ENCODE measurements at regions not wholly inside any gene's neighbourhood (a gene's known extent, or its start where the extent isn't known, plus 50 kb on each side); places are given as distances from the start of the nearest gene placed in this dataset.

- Histone ChIP-seq H3K4me3 (ENCODE audit: low read depth, low read length) (peak overlapping the region; percentile 49), H3K36me3 (ENCODE audit: control insufficient read depth, insufficient read depth, low read length) (no peaks in the 10 kb centered on the region), H3K27me3 (ENCODE audit: control insufficient read depth, insufficient read depth, low read length) (no peaks in the 10 kb centered on the region)
- TF ChIP-seq, protein P1, sequence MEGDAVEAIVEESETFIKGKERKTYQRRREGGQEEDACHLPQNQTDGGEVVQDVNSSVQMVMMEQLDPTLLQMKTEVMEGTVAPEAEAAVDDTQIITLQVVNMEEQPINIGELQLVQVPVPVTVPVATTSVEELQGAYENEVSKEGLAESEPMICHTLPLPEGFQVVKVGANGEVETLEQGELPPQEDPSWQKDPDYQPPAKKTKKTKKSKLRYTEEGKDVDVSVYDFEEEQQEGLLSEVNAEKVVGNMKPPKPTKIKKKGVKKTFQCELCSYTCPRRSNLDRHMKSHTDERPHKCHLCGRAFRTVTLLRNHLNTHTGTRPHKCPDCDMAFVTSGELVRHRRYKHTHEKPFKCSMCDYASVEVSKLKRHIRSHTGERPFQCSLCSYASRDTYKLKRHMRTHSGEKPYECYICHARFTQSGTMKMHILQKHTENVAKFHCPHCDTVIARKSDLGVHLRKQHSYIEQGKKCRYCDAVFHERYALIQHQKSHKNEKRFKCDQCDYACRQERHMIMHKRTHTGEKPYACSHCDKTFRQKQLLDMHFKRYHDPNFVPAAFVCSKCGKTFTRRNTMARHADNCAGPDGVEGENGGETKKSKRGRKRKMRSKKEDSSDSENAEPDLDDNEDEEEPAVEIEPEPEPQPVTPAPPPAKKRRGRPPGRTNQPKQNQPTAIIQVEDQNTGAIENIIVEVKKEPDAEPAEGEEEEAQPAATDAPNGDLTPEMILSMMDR (IDR thresholded peaks at IDR 0.05; ENCODE audit: insufficient read depth, low read length, severe bottlenecking): peak; percentile 5
- DNase-seq (ENCODE audit: low read depth): peak; percentile 11
- no peak for FAIRE-seq
These were observed 159.6 kb upstream of the SIX2 start for GRCh38 chr2:45168711-45169338.

DNA sequence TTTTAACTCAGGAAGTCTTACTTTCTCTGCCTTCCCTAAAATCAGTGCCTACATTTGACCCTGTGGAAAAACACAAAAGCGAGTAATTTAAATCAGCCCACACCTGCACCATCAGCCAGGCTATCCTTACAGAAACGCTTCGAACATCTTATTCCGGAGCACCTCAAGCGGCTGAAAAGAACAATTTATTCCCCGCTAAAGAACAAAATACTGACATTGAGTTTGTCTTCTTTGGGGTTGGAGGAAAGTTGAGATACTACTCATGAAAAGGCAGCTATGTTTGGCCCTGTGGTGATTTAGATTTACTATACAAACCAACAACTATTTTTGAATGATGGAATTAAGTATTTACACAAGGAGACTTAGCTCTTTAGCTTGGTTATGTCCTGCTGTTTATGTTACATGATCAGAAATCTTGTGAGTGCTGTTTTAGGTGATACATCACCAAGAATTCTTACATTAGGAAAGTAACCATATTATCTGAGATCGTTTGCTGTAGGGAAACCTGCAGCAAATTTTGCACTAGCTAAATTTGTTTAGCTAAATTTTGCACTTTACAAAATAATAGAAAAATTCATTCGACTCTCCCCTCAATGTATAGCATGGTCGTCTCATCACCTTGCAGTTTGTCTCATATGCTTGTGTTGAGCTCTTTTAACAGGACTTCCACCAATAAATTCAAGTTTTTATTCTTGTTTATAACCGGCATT lies 158.8 kb upstream of the SIX2 start:
- Histone ChIP-seq H3K36me3 (ENCODE audit: control insufficient read depth, insufficient read depth, low read length) (no peaks in the 10 kb centered on the region), H3K4me3 (ENCODE audit: low read depth, low read length) (peak overlapping the region; percentile 49), H3K27me3 (ENCODE audit: control insufficient read depth, insufficient read depth, low read length) (no peaks in the 10 kb centered on the region)
- TF ChIP-seq, protein P1 (IDR thresholded peaks at IDR 0.05; ENCODE audit: insufficient read depth, low read length, severe bottlenecking): no peak
- DNase-seq (ENCODE audit: low read depth) (no peak), FAIRE-seq (no peak)

DNA sequence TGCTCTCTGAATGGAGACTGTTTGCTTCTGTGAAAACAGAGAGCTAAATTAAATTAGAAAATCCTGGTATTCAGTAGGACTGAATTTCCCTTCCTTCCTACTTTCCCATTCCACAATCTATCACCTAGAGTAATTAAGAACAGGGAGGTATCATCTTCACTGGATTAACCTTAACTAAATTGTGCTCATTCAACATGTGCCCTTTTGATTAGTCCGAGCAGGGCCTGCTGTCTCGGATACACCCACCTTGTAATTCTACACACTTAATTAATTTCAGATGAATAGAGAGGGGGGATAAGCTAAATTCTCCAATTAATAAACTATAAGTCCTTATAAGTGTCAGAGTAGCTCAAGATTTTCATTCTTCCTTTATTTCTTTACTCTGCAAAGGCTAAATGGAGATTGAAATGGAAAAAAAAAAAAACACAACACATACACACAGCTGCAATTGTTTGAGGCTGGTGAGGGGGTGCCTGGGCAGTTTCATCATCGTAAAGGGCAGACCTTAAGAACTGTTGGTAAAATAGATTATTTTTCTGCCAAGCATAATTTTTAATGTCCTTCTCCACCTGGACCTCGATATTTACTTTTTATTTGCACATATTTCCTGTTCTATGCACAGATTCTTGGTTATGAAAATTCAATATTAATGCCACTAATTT lies 157.1 kb upstream of the SIX2 start:
- no peaks in the 10 kb centered on the region for H3K27me3 ChIP-seq (ENCODE audit: control insufficient read depth, insufficient read depth, low read length)
- no peak overlapping the region for H3K4me3 ChIP-seq (ENCODE audit: low read depth, low read length)
- no peak for DNase-seq (ENCODE audit: low read depth)
- no peaks in the 10 kb centered on the region for H3K36me3 ChIP-seq (ENCODE audit: control insufficient read depth, insufficient read depth, low read length)
- FAIRE-seq: no peak
- TF ChIP-seq, protein P1 (IDR thresholded peaks at IDR 0.05; ENCODE audit: insufficient read depth, low read length, severe bottlenecking): no peak

- Histone ChIP-seq H3K27me3 (ENCODE audit: control insufficient read depth, insufficient read depth, low read length) (no peaks in the 10 kb centered on the region), H3K4me3 (ENCODE audit: low read depth, low read length) (no peak overlapping the region), H3K36me3 (ENCODE audit: control insufficient read depth, insufficient read depth, low read length) (no peaks in the 10 kb centered on the region)
- TF ChIP-seq, protein P1 (IDR thresholded peaks at IDR 0.05; ENCODE audit: insufficient read depth, low read length, severe bottlenecking): no peak
- DNase-seq (ENCODE audit: low read depth) (no peak), FAIRE-seq (no peak)
These were observed 153.5 kb upstream of the SIX2 start for GRCh38 chr2:45162711-45163110.

DNA sequence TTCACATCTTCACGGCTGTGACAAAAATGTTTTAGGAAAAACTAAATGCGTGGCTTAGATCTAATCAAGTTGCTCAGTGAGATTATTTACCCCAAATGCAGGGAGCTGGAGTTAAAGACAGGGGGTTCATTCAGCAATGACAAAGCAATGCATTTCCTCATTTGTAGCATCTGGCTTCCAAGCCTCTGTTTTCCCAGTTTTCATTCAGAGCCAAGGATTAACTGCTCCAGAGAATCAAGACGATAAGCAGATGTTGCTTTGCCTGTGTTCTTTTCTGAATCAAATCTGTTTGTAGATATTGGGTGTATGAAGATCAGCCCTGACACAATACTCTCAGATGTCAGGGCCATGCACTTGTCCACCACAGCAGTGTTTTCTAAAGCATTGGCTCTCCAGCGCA lies 147.4 kb upstream of the SIX2 start:
- H3K4me3 ChIP-seq (ENCODE audit: low read depth, low read length): no peak overlapping the region
- TF ChIP-seq, protein P1 (IDR thresholded peaks at IDR 0.05; ENCODE audit: insufficient read depth, low read length, severe bottlenecking): no peak
- H3K27me3 ChIP-seq (ENCODE audit: control insufficient read depth, insufficient read depth, low read length): no peaks in the 10 kb centered on the region
- no peak for DNase-seq (ENCODE audit: low read depth)
- FAIRE-seq: peak; percentile 47
- H3K36me3 ChIP-seq (ENCODE audit: control insufficient read depth, insufficient read depth, low read length): no peaks in the 10 kb centered on the region
